ENCODE measurements at regions not wholly inside any gene's neighbourhood (a gene's known extent, or its start where the extent isn't known, plus 50 kb on each side); places are given as distances from the start of the nearest gene placed in this dataset.

GRCh38 chr9:99445920-99446319 lies 223.8 kb downstream of the SEC61B start:
- no peak for DNase-seq

- DNase-seq = no peak
Observed at GRCh38 chr9:99447951-99448350, 225.9 kb downstream of the SEC61B start.

GRCh38 chr9:99449726-99450125 lies 227.6 kb downstream of the SEC61B start:
- no peak for DNase-seq

GRCh38 chr9:99451112-99451606 lies 229.1 kb downstream of the SEC61B start:
- DNase-seq = no peak

- no peak for DNase-seq
Observed at GRCh38 chr9:99457406-99457805, 235.3 kb downstream of the SEC61B start.

- no peak for DNase-seq
Observed at GRCh38 chr9:99457981-99458380, 235.9 kb downstream of the SEC61B start.

- no peak for DNase-seq
Observed at GRCh38 chr9:99459919-99460318, 237.8 kb downstream of the SEC61B start.

GRCh38 chr9:99463131-99463530 lies 241.0 kb downstream of the SEC61B start:
- no peak for DNase-seq

- no peak for DNase-seq
Observed at GRCh38 chr9:99464568-99464967, 242.5 kb downstream of the SEC61B start.

- DNase-seq = peak; percentile 65
Observed at GRCh38 chr9:99465231-99465907, 243.3 kb downstream of the SEC61B start.

GRCh38 chr9:99466104-99466503 lies 244.0 kb downstream of the SEC61B start:
- DNase-seq = no peak

GRCh38 chr9:99466781-99467180 lies 244.7 kb downstream of the SEC61B start:
- DNase-seq = no peak

- no peak for DNase-seq
Observed at GRCh38 chr9:99471033-99471432, 249.0 kb downstream of the SEC61B start.

GRCh38 chr9:99472240-99472915 lies 250.3 kb downstream of the SEC61B start:
- no peak for DNase-seq

- no peak for DNase-seq
Observed at GRCh38 chr9:99472916-99473245, 250.8 kb downstream of the SEC61B start.

GRCh38 chr9:99474186-99474585 lies 252.1 kb downstream of the SEC61B start:
- DNase-seq = no peak

GRCh38 chr9:99475401-99476065 lies 253.5 kb downstream of the SEC61B start:
- no peak for DNase-seq

- DNase-seq = no peak
Observed at GRCh38 chr9:99478469-99479027, 256.5 kb downstream of the SEC61B start.

GRCh38 chr9:99479929-99480328 lies 257.8 kb downstream of the SEC61B start:
- DNase-seq = no peak

- no peak for DNase-seq
Observed at GRCh38 chr9:99485459-99485858, 263.4 kb downstream of the SEC61B start.

GRCh38 chr9:99486684-99487083 lies 264.6 kb downstream of the SEC61B start:
- no peak for DNase-seq

GRCh38 chr9:99488131-99489059 lies 266.3 kb downstream of the SEC61B start:
- DNase-seq = no peak

GRCh38 chr9:99489060-99489413 lies 267.0 kb downstream of the SEC61B start:
- no peak for DNase-seq

Data from left hindlimb (tissue), 1 donor.